ENCODE measurements at regions not wholly inside any gene's neighbourhood (a gene's known extent, or its start where the extent isn't known, plus 50 kb on each side); places are given as distances from the start of the nearest gene placed in this dataset.

DNA sequence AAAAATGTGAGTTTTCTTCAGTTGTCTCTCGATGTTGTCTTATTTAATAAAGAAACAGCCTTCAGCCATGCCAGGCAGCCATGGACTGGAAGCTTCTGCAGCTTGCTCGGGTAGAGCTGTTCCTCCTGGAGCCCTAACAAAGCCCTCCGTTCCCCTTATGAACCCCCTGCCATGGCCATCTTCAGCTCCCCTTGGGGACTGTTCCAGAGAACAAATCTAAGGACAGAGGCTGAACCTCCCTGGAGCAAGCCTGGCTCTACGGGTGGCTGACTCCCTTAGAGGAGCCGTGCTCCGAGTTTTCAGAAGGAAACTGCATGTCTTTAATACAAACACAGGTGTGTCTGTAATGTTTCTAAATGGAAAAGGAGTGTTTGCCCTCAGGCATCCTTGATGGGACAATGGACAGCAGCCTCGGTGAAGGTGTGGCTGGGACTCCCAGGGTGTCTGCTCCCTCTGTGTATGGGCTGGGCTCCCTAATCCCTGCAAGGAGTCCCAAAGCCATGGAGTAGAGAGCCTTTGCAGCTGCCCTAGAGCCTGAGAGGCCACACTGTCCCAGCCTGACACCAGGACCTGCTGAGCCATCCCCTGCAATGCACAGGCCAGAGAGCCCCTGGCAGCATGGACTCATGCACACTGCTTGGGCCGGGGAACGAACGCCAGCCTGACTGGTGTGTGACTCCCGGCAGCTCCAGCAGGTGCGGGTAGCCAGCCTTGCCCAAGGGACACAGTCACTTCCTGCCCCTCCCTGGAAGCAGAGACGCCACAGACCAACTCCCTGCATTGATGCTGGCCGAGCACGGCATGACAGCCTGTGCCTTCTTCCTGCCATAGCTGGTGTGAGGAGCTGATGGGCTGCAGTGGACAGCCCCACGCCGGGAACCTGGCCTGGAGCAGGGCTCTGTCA, 381.8 kb downstream of the TCERG1L start:
- TF ChIP-seq, protein P1, sequence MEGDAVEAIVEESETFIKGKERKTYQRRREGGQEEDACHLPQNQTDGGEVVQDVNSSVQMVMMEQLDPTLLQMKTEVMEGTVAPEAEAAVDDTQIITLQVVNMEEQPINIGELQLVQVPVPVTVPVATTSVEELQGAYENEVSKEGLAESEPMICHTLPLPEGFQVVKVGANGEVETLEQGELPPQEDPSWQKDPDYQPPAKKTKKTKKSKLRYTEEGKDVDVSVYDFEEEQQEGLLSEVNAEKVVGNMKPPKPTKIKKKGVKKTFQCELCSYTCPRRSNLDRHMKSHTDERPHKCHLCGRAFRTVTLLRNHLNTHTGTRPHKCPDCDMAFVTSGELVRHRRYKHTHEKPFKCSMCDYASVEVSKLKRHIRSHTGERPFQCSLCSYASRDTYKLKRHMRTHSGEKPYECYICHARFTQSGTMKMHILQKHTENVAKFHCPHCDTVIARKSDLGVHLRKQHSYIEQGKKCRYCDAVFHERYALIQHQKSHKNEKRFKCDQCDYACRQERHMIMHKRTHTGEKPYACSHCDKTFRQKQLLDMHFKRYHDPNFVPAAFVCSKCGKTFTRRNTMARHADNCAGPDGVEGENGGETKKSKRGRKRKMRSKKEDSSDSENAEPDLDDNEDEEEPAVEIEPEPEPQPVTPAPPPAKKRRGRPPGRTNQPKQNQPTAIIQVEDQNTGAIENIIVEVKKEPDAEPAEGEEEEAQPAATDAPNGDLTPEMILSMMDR (conservative IDR thresholded peaks at IDR 0.05; ENCODE audit: low read depth, low read length): no peak
- no peak for TF ChIP-seq EZH2 (IDR thresholded peaks at IDR 0.05; ENCODE audit: borderline replicate concordance, low read depth, low read length, poor library complexity, severe bottlenecking)

Data from A673 (cell line).